ENCODE measurements at regions not wholly inside any gene's neighbourhood (a gene's known extent, or its start where the extent isn't known, plus 50 kb on each side); places are given as distances from the start of the nearest gene placed in this dataset.

- no peaks in the 10 kb centered on the region for H3K9me3 ChIP-seq (ENCODE audit: low read length)
- no peak overlapping the region for H3K9ac ChIP-seq (ENCODE audit: low read length)
- H3K27me3 ChIP-seq (ENCODE audit: insufficient read depth, low read length), result no peaks in the 10 kb centered on the region
- H3K4me2 ChIP-seq (ENCODE audit: low read length), result no peak overlapping the region
- H3K9me2 ChIP-seq (ENCODE audit: low read depth, low read length), result no peaks in the 10 kb centered on the region
- no peaks in the 10 kb centered on the region for H4K20me1 ChIP-seq (ENCODE audit: insufficient read depth, low read length)
- no peak overlapping the region for H3K4me3 ChIP-seq (ENCODE audit: low read depth, low read length, poor library complexity, severe bottlenecking)
- no peak overlapping the region for H2AFZ ChIP-seq (ENCODE audit: low read length)
- H3K36me3 ChIP-seq (ENCODE audit: insufficient read depth, low read length), result no peaks in the 10 kb centered on the region
- TF ChIP-seq CTCF (IDR thresholded peaks at IDR 0.05; ENCODE audit: low read length), result no peak
- TF ChIP-seq EZH2 (IDR thresholded peaks at IDR 0.05; ENCODE audit: borderline replicate concordance, low read length), result no peak
- no peak overlapping the region for H3K27ac ChIP-seq (ENCODE audit: low read depth, low read length, poor library complexity, severe bottlenecking)
- no peaks in the 10 kb centered on the region for H3F3A ChIP-seq (ENCODE audit: insufficient read depth, low read length)
- no peaks in the 10 kb centered on the region for H3K79me2 ChIP-seq (ENCODE audit: insufficient read depth, low read length)
- H3K4me1 ChIP-seq (ENCODE audit: insufficient read depth, low read length, severe bottlenecking), result no peaks in the 10 kb centered on the region
Observed at GRCh38 chr12:87150969-87151662, 878.1 kb downstream of the C12orf50 start.

GRCh38 chr12:87142342-87142741, 886.2 kb upstream of the MGAT4C start:
- Histone ChIP-seq H3K4me2 (ENCODE audit: low read length) (no peak overlapping the region), H2AFZ (ENCODE audit: low read length) (no peak overlapping the region)
- TF ChIP-seq EZH2 (IDR thresholded peaks at IDR 0.05; ENCODE audit: borderline replicate concordance, low read length) (no peak), CTCF (IDR thresholded peaks at IDR 0.05; ENCODE audit: low read length) (no peak)

GRCh38 chr12:87141091-87141490, 884.9 kb upstream of the MGAT4C start:
- H3K27me3 ChIP-seq (ENCODE audit: insufficient read depth, low read length), result no peaks in the 10 kb centered on the region
- TF ChIP-seq EZH2 (IDR thresholded peaks at IDR 0.05; ENCODE audit: borderline replicate concordance, low read length) (no peak), CTCF (IDR thresholded peaks at IDR 0.05; ENCODE audit: low read length) (no peak)
- no peaks in the 10 kb centered on the region for H3K9me3 ChIP-seq (ENCODE audit: low read length)
- H3K4me2 ChIP-seq (ENCODE audit: low read length), result no peak overlapping the region
- no peak overlapping the region for H3K4me3 ChIP-seq (ENCODE audit: low read depth, low read length, poor library complexity, severe bottlenecking)
- H3K9me2 ChIP-seq (ENCODE audit: low read depth, low read length), result no peaks in the 10 kb centered on the region
- no peaks in the 10 kb centered on the region for H3K36me3 ChIP-seq (ENCODE audit: insufficient read depth, low read length)
- no peak overlapping the region for H2AFZ ChIP-seq (ENCODE audit: low read length)
- H4K20me1 ChIP-seq (ENCODE audit: insufficient read depth, low read length), result no peaks in the 10 kb centered on the region
- no peak overlapping the region for H3K27ac ChIP-seq (ENCODE audit: low read depth, low read length, poor library complexity, severe bottlenecking)
- no peak overlapping the region for H3K9ac ChIP-seq (ENCODE audit: low read length)
- no peaks in the 10 kb centered on the region for H3K4me1 ChIP-seq (ENCODE audit: insufficient read depth, low read length, severe bottlenecking)
- H3K79me2 ChIP-seq (ENCODE audit: insufficient read depth, low read length), result no peaks in the 10 kb centered on the region
- no peaks in the 10 kb centered on the region for H3F3A ChIP-seq (ENCODE audit: insufficient read depth, low read length)

More at GRCh38 chr12:87142342-87142741, 886.2 kb upstream of the MGAT4C start:
- Histone ChIP-seq H4K20me1 (ENCODE audit: insufficient read depth, low read length) (no peaks in the 10 kb centered on the region), H3K9me3 (ENCODE audit: low read length) (no peaks in the 10 kb centered on the region), H3K36me3 (ENCODE audit: insufficient read depth, low read length) (no peaks in the 10 kb centered on the region), H3K4me1 (ENCODE audit: insufficient read depth, low read length, severe bottlenecking) (no peaks in the 10 kb centered on the region), H3K27ac (ENCODE audit: low read depth, low read length, poor library complexity, severe bottlenecking) (no peak overlapping the region), H3K4me3 (ENCODE audit: low read depth, low read length, poor library complexity, severe bottlenecking) (no peak overlapping the region), H3F3A (ENCODE audit: insufficient read depth, low read length) (no peaks in the 10 kb centered on the region), H3K9ac (ENCODE audit: low read length) (no peak overlapping the region), H3K9me2 (ENCODE audit: low read depth, low read length) (no peaks in the 10 kb centered on the region), H3K27me3 (ENCODE audit: insufficient read depth, low read length) (no peaks in the 10 kb centered on the region), H3K79me2 (ENCODE audit: insufficient read depth, low read length) (no peaks in the 10 kb centered on the region)

Measured in OCI-LY1 (cell line).